ENCODE measurements at regions not wholly inside any gene's neighbourhood (a gene's known extent, or its start where the extent isn't known, plus 50 kb on each side); places are given as distances from the start of the nearest gene placed in this dataset.

DNA sequence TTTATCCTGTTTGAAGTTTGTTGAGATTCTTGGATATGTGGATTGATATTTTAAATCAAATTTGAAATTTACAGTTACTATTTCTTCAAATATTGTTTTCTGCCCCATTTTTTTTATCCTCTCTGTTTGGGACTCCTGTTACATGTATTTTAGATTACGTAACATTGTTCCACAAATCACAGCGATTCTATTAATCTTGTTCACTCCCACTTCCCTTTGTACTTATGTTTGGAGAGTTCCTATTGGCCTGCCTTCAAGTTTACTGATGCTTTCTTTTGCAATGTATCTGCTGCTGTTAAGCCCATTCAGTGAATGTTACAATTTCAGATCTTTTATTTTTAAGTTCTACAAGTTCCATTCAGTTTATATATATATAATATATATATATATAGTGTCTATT, 288.3 kb upstream of the TNRC6C start:
- H3K4me3 ChIP-seq (ENCODE audit: low read depth, low read length), result no peak overlapping the region
- H3K9me3 ChIP-seq (ENCODE audit: control insufficient read depth, insufficient read depth, low read length), result peaks cover 3% of the 10 kb centered on the region
- TF ChIP-seq, protein P1, sequence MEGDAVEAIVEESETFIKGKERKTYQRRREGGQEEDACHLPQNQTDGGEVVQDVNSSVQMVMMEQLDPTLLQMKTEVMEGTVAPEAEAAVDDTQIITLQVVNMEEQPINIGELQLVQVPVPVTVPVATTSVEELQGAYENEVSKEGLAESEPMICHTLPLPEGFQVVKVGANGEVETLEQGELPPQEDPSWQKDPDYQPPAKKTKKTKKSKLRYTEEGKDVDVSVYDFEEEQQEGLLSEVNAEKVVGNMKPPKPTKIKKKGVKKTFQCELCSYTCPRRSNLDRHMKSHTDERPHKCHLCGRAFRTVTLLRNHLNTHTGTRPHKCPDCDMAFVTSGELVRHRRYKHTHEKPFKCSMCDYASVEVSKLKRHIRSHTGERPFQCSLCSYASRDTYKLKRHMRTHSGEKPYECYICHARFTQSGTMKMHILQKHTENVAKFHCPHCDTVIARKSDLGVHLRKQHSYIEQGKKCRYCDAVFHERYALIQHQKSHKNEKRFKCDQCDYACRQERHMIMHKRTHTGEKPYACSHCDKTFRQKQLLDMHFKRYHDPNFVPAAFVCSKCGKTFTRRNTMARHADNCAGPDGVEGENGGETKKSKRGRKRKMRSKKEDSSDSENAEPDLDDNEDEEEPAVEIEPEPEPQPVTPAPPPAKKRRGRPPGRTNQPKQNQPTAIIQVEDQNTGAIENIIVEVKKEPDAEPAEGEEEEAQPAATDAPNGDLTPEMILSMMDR (IDR thresholded peaks at IDR 0.05; ENCODE audit: low read depth, low read length), result no peak
- peaks cover 10% of the 10 kb centered on the region for H3K27me3 ChIP-seq (ENCODE audit: control insufficient read depth, insufficient read depth, low read length)
- CTCF ChIA-PET, result no interaction called here
- no peak for DNase-seq (ENCODE audit: low read depth, low spot score)
- POLR2A ChIA-PET, result no interaction called here
- H3K27ac ChIP-seq (ENCODE audit: low read depth, low read length), result no peak overlapping the region

DNA sequence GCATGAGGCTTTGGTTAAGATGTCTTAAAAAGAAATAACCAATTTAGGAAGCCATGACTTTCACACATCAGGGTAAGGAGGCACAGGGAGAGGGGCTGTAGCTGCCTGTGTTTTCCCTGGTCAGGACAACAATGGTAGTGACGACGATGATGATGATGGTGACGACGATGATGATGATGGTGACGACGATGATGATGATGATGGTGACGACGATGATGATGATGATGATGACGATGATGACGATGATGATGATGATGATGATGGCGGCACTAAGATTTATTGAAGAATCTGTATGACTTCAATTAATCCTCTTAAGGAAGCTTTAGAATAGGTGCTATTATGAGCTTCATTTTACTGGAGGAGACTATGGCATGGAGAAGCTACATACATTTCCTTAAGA, 284.1 kb upstream of the TNRC6C start:
- DNase-seq (ENCODE audit: low read depth, low spot score), result no peak
- ChIA-PET CTCF (no interaction called here), POLR2A (no interaction called here)
- Histone ChIP-seq H3K27ac (ENCODE audit: low read depth, low read length) (no peak overlapping the region), H3K4me3 (ENCODE audit: low read depth, low read length) (no peak overlapping the region), H3K27me3 (ENCODE audit: control insufficient read depth, insufficient read depth, low read length) (peaks cover 37% of the 10 kb centered on the region), H3K9me3 (ENCODE audit: control insufficient read depth, insufficient read depth, low read length) (peaks cover 3% of the 10 kb centered on the region)
- TF ChIP-seq, protein P1 (IDR thresholded peaks at IDR 0.05; ENCODE audit: low read depth, low read length), result no peak

GRCh38 chr17:77675411-77675810, 283.1 kb upstream of the TNRC6C start:
- TF ChIP-seq, protein P1 (IDR thresholded peaks at IDR 0.05; ENCODE audit: low read depth, low read length), result no peak
- Histone ChIP-seq H3K27ac (ENCODE audit: low read depth, low read length) (no peak overlapping the region), H3K9me3 (ENCODE audit: control insufficient read depth, insufficient read depth, low read length) (peaks cover 3% of the 10 kb centered on the region), H3K4me3 (ENCODE audit: low read depth, low read length) (no peak overlapping the region), H3K27me3 (ENCODE audit: control insufficient read depth, insufficient read depth, low read length) (peaks cover 39% of the 10 kb centered on the region)
- ChIA-PET POLR2A (no interaction called here), CTCF (no interaction called here)
- no peak for DNase-seq (ENCODE audit: low read depth, low spot score)

- no peak for DNase-seq (ENCODE audit: low read depth, low spot score)
- POLR2A ChIA-PET, result no interaction called here
Observed at GRCh38 chr17:77675816-77676215, 282.7 kb upstream of the TNRC6C start.

DNA sequence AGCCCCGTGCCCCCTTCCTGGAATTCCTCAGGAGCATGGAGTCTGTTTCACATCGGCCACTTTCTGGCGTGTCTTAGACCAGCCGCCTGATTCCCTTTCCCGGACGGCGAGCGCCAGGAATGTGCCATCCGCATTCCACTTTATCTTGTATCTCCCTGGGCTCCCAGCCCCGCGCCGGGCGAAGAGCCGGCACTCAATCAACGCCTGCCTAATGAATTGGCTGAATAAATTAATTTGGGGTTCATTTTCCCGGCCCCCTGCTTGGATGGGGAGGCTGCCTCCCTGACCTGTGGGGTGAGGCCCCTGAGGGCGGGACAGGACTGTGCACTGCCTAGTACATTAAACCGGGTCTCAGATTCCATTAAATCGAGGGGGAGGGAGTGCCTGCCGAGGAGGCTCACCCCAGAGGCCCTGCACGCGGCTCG, 282.3 kb upstream of the TNRC6C start:
- DNase-seq (ENCODE audit: low read depth, low spot score), result no peak
- ChIA-PET POLR2A (no interaction called here), CTCF (no interaction called here)

More at GRCh38 chr17:77675816-77676215, 282.7 kb upstream of the TNRC6C start:
- CTCF ChIA-PET, result no interaction called here
- no peak overlapping the region for H3K27ac ChIP-seq (ENCODE audit: low read depth, low read length)
- no peak overlapping the region for H3K4me3 ChIP-seq (ENCODE audit: low read depth, low read length)
- peaks cover 3% of the 10 kb centered on the region for H3K9me3 ChIP-seq (ENCODE audit: control insufficient read depth, insufficient read depth, low read length)
- TF ChIP-seq, protein P1 (IDR thresholded peaks at IDR 0.05; ENCODE audit: low read depth, low read length), result no peak
- peaks cover 41% of the 10 kb centered on the region for H3K27me3 ChIP-seq (ENCODE audit: control insufficient read depth, insufficient read depth, low read length)

More for the DNA sequence above, 282.3 kb upstream of the TNRC6C start:
- peaks cover 3% of the 10 kb centered on the region for H3K9me3 ChIP-seq (ENCODE audit: control insufficient read depth, insufficient read depth, low read length)
- peaks cover 43% of the 10 kb centered on the region for H3K27me3 ChIP-seq (ENCODE audit: control insufficient read depth, insufficient read depth, low read length)
- no peak overlapping the region for H3K27ac ChIP-seq (ENCODE audit: low read depth, low read length)
- H3K4me3 ChIP-seq (ENCODE audit: low read depth, low read length), result no peak overlapping the region
- TF ChIP-seq, protein P1 (IDR thresholded peaks at IDR 0.05; ENCODE audit: low read depth, low read length), result no peak
